DND-41 (cell line): ENCODE measurements at regions not wholly inside any gene's neighbourhood (a gene's known extent, or its start where the extent isn't known, plus 50 kb on each side); places are given as distances from the start of the nearest gene placed in this dataset.

Experiments used
- EZH2 ChIP-seq: IDR thresholded peaks from 3 replicates; pipeline ENCODE4 v1.6.1; 2012; ENCODE audit warnings: borderline replicate concordance, low read depth, mild to moderate bottlenecking, moderate library complexity, low read length, inconsistent platforms; ENCODE audit not compliant: severe bottlenecking
- TF ChIP-seq, protein P1 (sequence below): IDR thresholded peaks from 2 replicates; pipeline ENCODE4 v1.5.1; 2012; ENCODE audit warnings: borderline replicate concordance, low read length, moderate library complexity, mild to moderate bottlenecking; ENCODE audit not compliant: poor library complexity, severe bottlenecking; ENCODE audit errors: extremely low read depth

GRCh38 chr9:78971540-78971939, 600.2 kb upstream of the TLE4 start:
- TF ChIP-seq, protein P1, sequence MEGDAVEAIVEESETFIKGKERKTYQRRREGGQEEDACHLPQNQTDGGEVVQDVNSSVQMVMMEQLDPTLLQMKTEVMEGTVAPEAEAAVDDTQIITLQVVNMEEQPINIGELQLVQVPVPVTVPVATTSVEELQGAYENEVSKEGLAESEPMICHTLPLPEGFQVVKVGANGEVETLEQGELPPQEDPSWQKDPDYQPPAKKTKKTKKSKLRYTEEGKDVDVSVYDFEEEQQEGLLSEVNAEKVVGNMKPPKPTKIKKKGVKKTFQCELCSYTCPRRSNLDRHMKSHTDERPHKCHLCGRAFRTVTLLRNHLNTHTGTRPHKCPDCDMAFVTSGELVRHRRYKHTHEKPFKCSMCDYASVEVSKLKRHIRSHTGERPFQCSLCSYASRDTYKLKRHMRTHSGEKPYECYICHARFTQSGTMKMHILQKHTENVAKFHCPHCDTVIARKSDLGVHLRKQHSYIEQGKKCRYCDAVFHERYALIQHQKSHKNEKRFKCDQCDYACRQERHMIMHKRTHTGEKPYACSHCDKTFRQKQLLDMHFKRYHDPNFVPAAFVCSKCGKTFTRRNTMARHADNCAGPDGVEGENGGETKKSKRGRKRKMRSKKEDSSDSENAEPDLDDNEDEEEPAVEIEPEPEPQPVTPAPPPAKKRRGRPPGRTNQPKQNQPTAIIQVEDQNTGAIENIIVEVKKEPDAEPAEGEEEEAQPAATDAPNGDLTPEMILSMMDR: no peak
- no peak for TF ChIP-seq EZH2
